WI38 (cell line): ENCODE measurements at regions not wholly inside any gene's neighbourhood (a gene's known extent, or its start where the extent isn't known, plus 50 kb on each side); places are given as distances from the start of the nearest gene placed in this dataset.

Experiments
- H3K4me3 ChIP-seq: 2 replicates; pipeline ENCODE4 v1.5.1; 2011; ENCODE audit warnings: low read depth, mild to moderate bottlenecking, control low read depth, low read length
- TF ChIP-seq, protein P1 (sequence below): IDR thresholded peaks from 2 replicates; pipeline ENCODE4 v1.5.1; 2012; ENCODE audit warnings: low read depth, mild to moderate bottlenecking, control low read depth, low read length

DNA sequence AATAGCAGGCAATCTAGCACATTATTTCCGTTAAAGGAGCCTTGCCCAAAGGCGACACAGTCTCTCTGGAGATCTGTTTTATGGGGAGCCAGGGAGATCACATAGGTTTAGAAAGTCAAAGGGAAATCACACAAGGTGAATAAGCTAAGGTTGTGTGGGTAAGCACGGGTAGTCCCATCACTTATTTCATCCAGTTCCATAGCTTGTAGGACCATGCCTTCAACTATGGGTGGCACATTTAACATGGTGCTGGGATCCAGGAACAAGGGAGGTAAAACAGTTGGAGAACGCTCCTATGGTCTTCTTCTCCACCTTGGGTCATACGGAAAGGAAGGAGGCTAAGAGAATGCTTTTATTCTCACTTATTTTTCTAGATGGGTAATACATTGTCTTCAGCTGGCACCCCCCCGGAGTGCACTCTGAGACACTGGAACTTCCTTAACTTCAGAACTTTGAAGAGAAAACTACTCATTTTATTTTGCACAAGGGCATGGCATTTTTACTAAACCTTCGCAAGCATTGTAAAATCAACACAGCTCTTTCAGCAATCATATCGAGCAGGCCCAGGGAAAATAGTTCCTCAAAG is 435.4 kb downstream of the KIF20B start:
- no peak overlapping the region for H3K4me3 ChIP-seq
- TF ChIP-seq, protein P1, sequence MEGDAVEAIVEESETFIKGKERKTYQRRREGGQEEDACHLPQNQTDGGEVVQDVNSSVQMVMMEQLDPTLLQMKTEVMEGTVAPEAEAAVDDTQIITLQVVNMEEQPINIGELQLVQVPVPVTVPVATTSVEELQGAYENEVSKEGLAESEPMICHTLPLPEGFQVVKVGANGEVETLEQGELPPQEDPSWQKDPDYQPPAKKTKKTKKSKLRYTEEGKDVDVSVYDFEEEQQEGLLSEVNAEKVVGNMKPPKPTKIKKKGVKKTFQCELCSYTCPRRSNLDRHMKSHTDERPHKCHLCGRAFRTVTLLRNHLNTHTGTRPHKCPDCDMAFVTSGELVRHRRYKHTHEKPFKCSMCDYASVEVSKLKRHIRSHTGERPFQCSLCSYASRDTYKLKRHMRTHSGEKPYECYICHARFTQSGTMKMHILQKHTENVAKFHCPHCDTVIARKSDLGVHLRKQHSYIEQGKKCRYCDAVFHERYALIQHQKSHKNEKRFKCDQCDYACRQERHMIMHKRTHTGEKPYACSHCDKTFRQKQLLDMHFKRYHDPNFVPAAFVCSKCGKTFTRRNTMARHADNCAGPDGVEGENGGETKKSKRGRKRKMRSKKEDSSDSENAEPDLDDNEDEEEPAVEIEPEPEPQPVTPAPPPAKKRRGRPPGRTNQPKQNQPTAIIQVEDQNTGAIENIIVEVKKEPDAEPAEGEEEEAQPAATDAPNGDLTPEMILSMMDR: no peak

DNA sequence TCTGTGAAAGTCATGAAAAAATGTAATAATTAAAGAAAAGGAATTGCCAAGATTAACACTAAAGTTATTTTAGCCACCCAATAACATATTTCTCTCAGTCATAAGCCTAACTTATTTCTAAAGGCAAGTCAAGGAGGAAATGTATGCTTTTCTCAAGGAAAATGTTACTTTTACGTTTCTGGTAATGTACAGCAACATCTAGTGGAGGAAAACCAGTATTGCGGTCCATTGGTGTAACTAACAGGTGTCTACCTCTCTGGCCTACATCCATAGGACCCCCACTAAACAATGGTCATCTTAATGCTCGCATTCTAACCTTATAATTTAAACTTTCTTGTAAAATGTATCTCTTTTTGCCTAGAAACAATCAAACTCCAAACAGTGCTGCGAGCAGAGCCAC is 437.5 kb downstream of the KIF20B start:
- TF ChIP-seq, protein P1: 0 out of 2 replicates have a peak, but pooled peaks have one; percentile 5
- H3K4me3 ChIP-seq: no peak overlapping the region

DNA sequence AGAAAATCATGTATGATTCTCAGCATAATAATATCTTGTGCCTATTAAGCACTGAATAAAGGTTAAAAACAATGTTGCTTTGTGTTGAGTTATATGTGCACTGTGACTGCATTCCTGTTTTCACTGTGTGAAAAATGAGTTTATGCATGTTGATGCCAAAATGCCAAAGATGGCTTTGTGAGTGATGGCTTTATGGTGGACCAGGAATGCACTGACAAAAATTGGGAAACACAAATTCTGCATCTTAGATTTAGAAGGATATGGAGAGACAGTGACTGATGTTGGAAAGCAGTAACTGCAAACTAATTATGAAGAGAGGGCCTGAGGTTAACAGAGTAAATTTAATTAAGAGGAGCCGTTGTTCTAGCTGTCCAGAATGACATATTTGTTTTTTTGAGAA is 440.4 kb downstream of the KIF20B start:
- TF ChIP-seq, protein P1: no peak
- no peak overlapping the region for H3K4me3 ChIP-seq

DNA sequence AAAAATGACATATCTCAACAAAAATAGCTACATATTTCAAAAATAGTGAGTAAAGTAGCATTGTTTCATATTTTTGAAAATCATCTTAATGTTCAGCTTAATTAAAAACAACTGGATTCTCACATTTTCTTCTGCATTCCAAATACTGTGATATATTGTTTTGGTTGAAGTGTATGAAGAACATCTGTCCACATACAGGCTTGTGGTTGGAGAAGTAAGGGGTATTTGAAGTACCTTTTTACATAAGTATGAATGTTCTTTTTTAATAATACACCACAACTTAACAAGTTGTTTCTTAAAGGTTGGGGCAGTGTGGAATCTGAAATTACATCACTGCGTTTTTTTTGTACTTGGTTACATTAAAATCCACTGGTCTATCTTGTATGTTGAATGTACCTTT is 442.5 kb downstream of the KIF20B start:
- H3K4me3 ChIP-seq: no peak overlapping the region
- TF ChIP-seq, protein P1: no peak

DNA sequence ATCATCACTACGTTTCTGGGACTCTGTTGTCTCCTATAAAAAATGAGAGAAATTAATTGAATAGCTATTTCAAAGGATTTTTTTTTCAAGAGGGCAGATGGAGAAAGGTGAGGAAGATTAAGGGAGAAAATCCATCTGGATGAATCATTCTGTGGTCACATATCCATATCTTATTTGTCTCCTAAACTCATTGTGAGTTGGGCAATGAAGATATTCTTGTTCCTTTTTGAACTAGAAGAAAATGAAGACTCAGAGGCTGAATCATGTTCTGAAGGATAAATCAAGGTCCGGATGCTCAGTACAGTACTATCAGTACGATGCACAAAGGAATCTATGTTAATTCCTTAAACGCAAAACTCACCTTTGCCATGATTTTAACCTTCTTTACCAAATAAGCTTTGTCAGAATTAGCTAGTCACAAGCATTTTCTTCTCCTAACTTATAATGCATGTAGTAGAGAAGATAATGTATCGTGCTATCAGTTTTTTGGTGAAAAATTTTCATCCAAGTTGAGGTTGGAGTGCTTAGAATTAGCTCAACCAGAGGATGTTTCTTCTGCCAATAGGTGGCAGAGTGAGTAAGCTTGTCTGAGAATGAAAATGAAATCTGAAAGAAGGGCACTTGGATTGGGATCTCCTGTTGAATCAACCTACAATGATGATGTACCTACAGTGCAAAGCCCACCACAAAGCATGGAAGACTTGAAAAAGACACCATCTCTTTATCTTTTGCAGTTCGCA is 446.9 kb downstream of the KIF20B start:
- TF ChIP-seq, protein P1: peak; percentile 11; the same call in 1 of the 2 replicates
- no peak overlapping the region for H3K4me3 ChIP-seq

DNA sequence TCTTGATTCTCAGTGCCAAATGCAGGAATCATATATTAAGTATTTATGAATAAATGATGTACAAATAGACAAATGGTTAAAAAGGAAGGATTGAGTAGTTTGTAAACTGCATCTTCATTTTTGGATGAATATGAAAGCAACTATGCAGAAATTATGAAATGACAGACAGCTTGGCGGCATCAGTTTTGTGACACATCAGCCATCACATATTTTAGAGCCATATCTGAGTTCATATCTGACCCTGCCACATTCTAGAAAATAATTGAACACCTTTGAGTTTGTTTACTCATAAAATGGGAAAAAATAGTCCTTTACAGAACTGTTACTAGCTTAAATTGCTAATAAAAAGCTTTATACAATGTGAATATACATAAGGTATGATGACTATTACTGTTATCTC is 448.2 kb downstream of the KIF20B start:
- TF ChIP-seq, protein P1: no peak
- no peak overlapping the region for H3K4me3 ChIP-seq

DNA sequence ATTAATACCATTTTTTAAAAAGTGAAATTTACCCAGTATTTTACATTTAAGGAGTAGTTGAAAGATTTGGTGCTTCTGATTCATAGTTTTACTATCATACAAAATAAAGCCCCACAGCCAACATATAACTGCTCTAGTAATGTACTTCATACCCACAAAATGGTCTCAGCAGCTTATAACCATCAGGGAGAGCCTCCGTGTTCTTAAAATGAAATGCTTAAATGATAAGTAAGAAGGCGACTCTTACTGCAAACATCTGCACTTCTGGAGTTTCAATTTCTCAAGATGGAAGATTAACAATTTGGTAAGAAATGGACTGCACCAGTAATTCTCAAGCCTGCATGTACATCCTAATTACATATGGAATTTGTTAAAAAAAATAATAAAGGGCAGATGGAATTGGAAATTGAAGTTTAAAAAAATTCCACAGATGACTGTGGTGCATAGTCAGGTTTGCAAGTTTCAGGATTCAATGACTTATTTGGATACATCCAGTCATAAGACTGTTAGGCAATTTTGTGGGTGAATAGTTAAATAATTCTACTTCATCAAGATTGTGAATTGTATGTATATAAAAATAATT is 461.0 kb downstream of the KIF20B start:
- no peak overlapping the region for H3K4me3 ChIP-seq
- TF ChIP-seq, protein P1: no peak
